ENCODE measurements at regions not wholly inside any gene's neighbourhood (a gene's known extent, or its start where the extent isn't known, plus 50 kb on each side); places are given as distances from the start of the nearest gene placed in this dataset.
A peak's percentile ranks its signal among the peaks of the same experiment; 100 is the strongest.

DNA sequence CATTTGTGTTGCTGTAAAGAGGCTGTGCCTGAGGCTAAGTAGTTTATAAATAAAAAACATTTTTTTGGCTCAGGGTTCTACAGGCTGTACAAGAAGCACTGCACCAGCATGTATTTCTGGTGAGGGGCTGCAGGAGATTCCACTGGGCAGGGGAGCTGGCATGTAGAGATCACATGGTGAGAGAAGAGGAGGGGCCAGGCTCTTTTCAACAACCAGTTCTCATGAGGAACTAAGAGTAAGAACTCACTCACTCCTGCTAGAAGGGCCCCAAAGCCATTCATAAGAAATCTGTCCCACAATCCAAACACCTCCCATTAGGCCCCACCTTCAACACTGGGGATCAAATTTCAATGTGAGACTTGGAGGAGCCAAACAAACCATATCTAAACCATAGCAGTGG lies 214.9 kb upstream of the LMCD1 start:
- no peak overlapping the region for H3K4me3 ChIP-seq (ENCODE audit: low read length in 2 of 2)
- no peaks in the 10 kb centered on the region for H3K4me1 ChIP-seq (ENCODE audit: control insufficient read depth in 2 of 2, insufficient read depth in 2 of 2, low read length in 2 of 2)
- H3K27ac ChIP-seq (ENCODE audit: low read depth in 1 of 2, low read length in 1 of 2): no peak overlapping the region
- no peaks in the 10 kb centered on the region for H3K36me3 ChIP-seq (ENCODE audit: control insufficient read depth in 2 of 2, insufficient read depth in 2 of 2, low read length in 1 of 2)
- no peaks in the 10 kb centered on the region for H3K27me3 ChIP-seq (ENCODE audit: control insufficient read depth in 2 of 2, insufficient read depth in 1 of 2, low read length in 1 of 2)
- H3K9me3 ChIP-seq (ENCODE audit: control insufficient read depth in 2 of 2, insufficient read depth in 1 of 2, low read length in 1 of 2): no peaks in the 10 kb centered on the region
- DNase-seq (ENCODE audit: low read depth in 6 of 9, low spot score in 9 of 9): no peak

DNA sequence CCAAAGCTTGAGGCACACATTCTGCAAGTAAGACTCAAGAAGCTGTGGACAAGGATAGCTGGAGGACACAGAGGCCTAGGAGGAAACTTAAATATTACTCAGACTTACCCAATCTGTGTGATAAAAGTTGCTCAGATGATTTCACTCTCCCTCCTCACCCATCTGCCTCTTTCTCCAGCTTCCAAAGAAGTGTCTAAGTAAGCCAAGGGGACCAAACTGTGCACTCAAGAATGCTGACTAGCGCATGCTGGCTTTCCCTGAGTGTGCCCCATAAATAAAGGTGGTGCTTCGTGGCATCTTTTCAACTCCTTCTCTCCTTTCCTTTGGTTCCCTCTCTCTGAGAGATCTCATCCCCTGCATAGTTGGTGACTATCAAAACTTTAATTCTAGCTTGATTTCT lies 211.0 kb upstream of the LMCD1 start:
- Histone ChIP-seq H3K27ac (ENCODE audit: low read depth in 1 of 2, low read length in 1 of 2) (no peak overlapping the region), H3K27me3 (ENCODE audit: control insufficient read depth in 2 of 2, insufficient read depth in 1 of 2, low read length in 1 of 2) (no peaks in the 10 kb centered on the region), H3K4me3 (ENCODE audit: low read length in 2 of 2) (no peak overlapping the region), H3K4me1 (ENCODE audit: control insufficient read depth in 2 of 2, insufficient read depth in 2 of 2, low read length in 2 of 2) (no peaks in the 10 kb centered on the region), H3K36me3 (ENCODE audit: control insufficient read depth in 2 of 2, insufficient read depth in 2 of 2, low read length in 1 of 2) (no peaks in the 10 kb centered on the region), H3K9me3 (ENCODE audit: control insufficient read depth in 2 of 2, insufficient read depth in 1 of 2, low read length in 1 of 2) (no peaks in the 10 kb centered on the region)
- DNase-seq (ENCODE audit: low read depth in 6 of 9, low spot score in 9 of 9): no peak
- 92% methylated on average over 2 of the region's 2 CpGs for WGBS

DNA sequence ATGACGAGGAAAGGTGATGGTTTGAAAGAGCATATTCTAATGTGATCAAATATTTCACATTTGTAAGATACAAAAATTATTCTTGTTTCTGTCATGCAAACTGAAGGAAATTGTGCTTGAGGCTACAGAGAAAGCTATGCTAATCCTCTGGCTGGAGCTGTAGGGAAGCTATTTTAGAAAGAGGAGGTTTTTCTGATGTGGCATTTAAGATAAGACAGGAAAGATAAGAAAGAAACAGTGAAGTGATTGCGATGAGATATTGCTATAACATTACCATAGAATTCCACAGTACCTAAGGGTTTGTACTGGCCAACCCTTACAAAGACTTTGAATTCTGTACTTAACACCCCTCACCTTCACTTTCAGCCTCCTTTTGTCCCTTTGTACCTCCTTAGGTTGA lies 205.2 kb upstream of the LMCD1 start:
- Histone ChIP-seq H3K9me3 (ENCODE audit: control insufficient read depth in 2 of 2, insufficient read depth in 1 of 2, low read length in 1 of 2) (no peaks in the 10 kb centered on the region), H3K4me1 (ENCODE audit: control insufficient read depth in 2 of 2, insufficient read depth in 2 of 2, low read length in 2 of 2) (no peaks in the 10 kb centered on the region), H3K27me3 (ENCODE audit: control insufficient read depth in 2 of 2, insufficient read depth in 1 of 2, low read length in 1 of 2) (no peaks in the 10 kb centered on the region), H3K27ac (ENCODE audit: low read depth in 1 of 2, low read length in 1 of 2) (no peak overlapping the region), H3K36me3 (ENCODE audit: control insufficient read depth in 2 of 2, insufficient read depth in 2 of 2, low read length in 1 of 2) (no peaks in the 10 kb centered on the region), H3K4me3 (ENCODE audit: low read length in 2 of 2) (no peak overlapping the region)
- 88% methylated on average over 2 of the region's 2 CpGs for WGBS
- DNase-seq (ENCODE audit: low read depth in 6 of 9, low spot score in 9 of 9): no peak

DNA sequence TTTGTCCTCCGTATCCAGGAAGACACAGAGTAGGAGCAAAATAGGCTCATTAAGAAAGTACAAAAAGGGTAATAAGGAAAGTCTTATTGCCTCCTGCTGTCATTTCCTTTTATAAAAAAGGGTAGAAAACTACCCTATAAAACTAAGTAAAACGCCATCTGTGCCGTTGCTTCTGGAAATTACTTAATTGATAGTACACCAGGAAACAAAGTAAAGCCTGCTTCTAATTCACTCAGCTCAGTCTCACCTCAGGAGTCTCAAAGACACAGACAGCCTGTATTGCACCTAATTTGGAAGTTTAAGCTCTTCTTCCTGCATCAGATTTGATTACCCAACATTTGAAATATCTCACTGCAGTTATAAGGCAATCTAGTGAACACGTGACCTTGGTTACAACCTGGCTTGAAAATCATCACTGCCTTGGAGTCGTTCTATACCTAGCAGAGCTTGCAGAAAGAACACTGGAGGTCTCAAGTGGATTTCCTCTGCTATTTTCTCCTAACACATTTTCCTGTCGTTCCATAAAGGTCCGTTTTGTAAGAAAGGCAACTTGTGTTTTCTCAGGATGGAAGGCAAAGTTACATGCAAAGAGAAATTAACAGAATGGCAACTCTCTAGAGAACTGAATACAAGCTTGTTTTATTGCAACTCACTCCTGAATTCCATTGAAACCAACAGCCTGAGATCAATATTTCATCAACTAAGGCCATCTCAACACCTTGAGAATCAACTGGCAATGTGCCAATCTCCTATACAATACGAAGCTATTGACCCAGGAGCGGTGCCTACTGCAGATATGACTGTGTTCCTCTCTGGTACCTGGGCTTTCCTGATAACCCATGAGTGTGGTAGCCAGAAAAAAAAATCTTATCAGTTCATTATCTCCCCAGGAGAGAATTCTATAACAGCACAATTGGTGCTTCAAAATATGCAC lies 203.3 kb upstream of the LMCD1 start:
- WGBS: 86% methylated on average over 9 of the region's 9 CpGs
- no peaks in the 10 kb centered on the region for H3K27me3 ChIP-seq (ENCODE audit: control insufficient read depth in 2 of 2, insufficient read depth in 1 of 2, low read length in 1 of 2)

DNA sequence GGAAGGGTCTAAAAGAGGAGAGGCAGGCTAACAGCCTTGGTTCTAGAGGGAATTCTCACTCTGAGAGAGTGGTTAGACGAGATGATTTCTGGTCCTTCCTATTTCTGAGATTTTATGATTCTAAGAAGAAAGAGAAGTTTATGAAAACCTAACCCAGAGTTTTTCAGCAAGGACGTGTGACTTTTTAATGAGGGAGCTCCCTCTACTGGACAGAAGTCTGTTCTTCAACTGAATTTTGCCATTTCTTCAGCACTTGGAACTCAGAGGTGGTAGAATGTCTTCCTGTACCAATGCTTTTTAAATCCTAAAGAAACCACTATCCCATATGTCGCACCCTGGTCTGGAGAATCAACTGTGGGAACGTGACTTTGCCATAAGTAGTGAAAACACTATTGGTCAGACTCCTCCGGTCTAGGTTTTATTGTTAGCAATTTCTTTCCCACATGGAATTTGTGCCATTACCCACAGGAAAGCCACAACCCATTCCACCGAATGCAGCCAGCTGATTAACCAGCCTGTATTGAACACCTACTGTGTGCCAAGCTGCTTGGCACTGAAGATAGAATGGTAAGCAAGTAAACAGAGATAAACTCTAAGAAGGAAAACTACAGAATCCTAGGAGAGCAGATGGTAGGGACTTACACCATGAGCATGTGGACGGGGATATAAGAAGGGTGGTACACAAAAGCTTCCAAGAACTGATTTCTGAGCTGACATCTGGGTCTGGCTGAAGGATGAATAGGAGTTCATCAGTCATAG lies 199.5 kb upstream of the LMCD1 start:
- 26% methylated on average over 7 of the region's 7 CpGs for WGBS
- Histone ChIP-seq H3K36me3 (ENCODE audit: control insufficient read depth in 2 of 2, insufficient read depth in 2 of 2, low read length in 1 of 2) (no peaks in the 10 kb centered on the region), H3K4me1 (ENCODE audit: control insufficient read depth in 2 of 2, insufficient read depth in 2 of 2, low read length in 2 of 2) (no peaks in the 10 kb centered on the region), H3K27ac (ENCODE audit: low read depth in 1 of 2, low read length in 1 of 2) (no peak overlapping the region), H3K4me3 (ENCODE audit: low read length in 2 of 2) (no peak overlapping the region), H3K27me3 (ENCODE audit: control insufficient read depth in 2 of 2, insufficient read depth in 1 of 2, low read length in 1 of 2) (no peaks in the 10 kb centered on the region), H3K9me3 (ENCODE audit: control insufficient read depth in 2 of 2, insufficient read depth in 1 of 2, low read length in 1 of 2) (no peaks in the 10 kb centered on the region)
- peak in 8 of 9 donors; percentile 26 to 78 (median 49) for DNase-seq (ENCODE audit: low read depth in 6 of 9, low spot score in 9 of 9)

More for the DNA sequence above, 203.3 kb upstream of the LMCD1 start:
- H3K4me1 ChIP-seq (ENCODE audit: control insufficient read depth in 2 of 2, insufficient read depth in 2 of 2, low read length in 2 of 2): no peaks in the 10 kb centered on the region
- no peak overlapping the region for H3K4me3 ChIP-seq (ENCODE audit: low read length in 2 of 2)
- no peaks in the 10 kb centered on the region for H3K9me3 ChIP-seq (ENCODE audit: control insufficient read depth in 2 of 2, insufficient read depth in 1 of 2, low read length in 1 of 2)
- H3K36me3 ChIP-seq (ENCODE audit: control insufficient read depth in 2 of 2, insufficient read depth in 2 of 2, low read length in 1 of 2): no peaks in the 10 kb centered on the region
- H3K27ac ChIP-seq (ENCODE audit: low read depth in 1 of 2, low read length in 1 of 2): no peak overlapping the region
- DNase-seq (ENCODE audit: low read depth in 6 of 9, low spot score in 9 of 9): no peak

DNA sequence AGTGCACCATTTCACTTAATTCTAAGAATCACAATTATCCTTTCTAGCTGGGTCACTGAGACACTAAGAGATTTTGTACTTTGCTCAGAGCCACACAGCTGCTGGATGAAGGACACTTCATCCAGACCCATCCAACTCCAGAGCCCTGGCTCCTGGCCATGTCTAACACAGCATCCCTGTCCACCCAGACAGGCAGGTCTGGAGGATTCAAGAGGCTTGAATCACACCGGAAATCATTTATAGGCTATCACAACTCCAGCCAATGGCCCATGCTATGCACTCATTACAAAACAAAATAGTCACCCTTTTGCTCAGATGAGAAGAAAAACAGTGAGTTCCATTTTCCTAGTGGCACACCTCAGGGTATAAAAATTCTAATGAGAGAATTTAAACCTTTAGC lies 198.2 kb upstream of the LMCD1 start:
- 92% methylated on average over 1 of the region's 1 CpG for WGBS

DNA sequence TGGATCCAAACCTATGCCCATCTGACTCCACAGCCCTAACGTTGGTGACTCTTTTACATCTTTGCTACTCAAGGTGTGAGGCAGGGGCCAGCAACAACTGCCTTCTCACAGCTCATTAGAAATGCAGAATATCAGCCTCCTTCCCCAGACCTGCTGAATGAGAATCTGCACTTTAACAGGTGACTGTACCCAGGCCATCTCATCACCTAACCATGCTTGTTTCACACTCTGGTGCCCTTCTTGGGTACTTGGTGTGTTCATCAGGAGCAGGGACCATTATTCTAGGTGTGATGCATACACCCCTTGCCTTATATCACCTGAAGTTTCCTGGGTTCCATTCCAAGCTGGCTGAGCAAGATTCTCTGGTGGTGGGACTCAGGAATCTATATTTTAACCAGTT lies 196.3 kb upstream of the LMCD1 start:
- 86% methylated on average over 1 of the region's 1 CpG for WGBS
- Histone ChIP-seq H3K4me1 (ENCODE audit: control insufficient read depth in 2 of 2, insufficient read depth in 2 of 2, low read length in 2 of 2) (no peaks in the 10 kb centered on the region), H3K36me3 (ENCODE audit: control insufficient read depth in 2 of 2, insufficient read depth in 2 of 2, low read length in 1 of 2) (no peaks in the 10 kb centered on the region), H3K27me3 (ENCODE audit: control insufficient read depth in 2 of 2, insufficient read depth in 1 of 2, low read length in 1 of 2) (no peaks in the 10 kb centered on the region), H3K9me3 (ENCODE audit: control insufficient read depth in 2 of 2, insufficient read depth in 1 of 2, low read length in 1 of 2) (no peaks in the 10 kb centered on the region), H3K4me3 (ENCODE audit: low read length in 2 of 2) (no peak overlapping the region), H3K27ac (ENCODE audit: low read depth in 1 of 2, low read length in 1 of 2) (no peak overlapping the region)
- DNase-seq (ENCODE audit: low read depth in 6 of 9, low spot score in 9 of 9): no peak

More for the DNA sequence above, 198.2 kb upstream of the LMCD1 start:
- Histone ChIP-seq H3K27me3 (ENCODE audit: control insufficient read depth in 2 of 2, insufficient read depth in 1 of 2, low read length in 1 of 2) (no peaks in the 10 kb centered on the region), H3K4me3 (ENCODE audit: low read length in 2 of 2) (no peak overlapping the region), H3K27ac (ENCODE audit: low read depth in 1 of 2, low read length in 1 of 2) (no peak overlapping the region), H3K4me1 (ENCODE audit: control insufficient read depth in 2 of 2, insufficient read depth in 2 of 2, low read length in 2 of 2) (no peaks in the 10 kb centered on the region), H3K36me3 (ENCODE audit: control insufficient read depth in 2 of 2, insufficient read depth in 2 of 2, low read length in 1 of 2) (no peaks in the 10 kb centered on the region), H3K9me3 (ENCODE audit: control insufficient read depth in 2 of 2, insufficient read depth in 1 of 2, low read length in 1 of 2) (no peaks in the 10 kb centered on the region)
- DNase-seq (ENCODE audit: low read depth in 6 of 9, low spot score in 9 of 9): no peak

DNA sequence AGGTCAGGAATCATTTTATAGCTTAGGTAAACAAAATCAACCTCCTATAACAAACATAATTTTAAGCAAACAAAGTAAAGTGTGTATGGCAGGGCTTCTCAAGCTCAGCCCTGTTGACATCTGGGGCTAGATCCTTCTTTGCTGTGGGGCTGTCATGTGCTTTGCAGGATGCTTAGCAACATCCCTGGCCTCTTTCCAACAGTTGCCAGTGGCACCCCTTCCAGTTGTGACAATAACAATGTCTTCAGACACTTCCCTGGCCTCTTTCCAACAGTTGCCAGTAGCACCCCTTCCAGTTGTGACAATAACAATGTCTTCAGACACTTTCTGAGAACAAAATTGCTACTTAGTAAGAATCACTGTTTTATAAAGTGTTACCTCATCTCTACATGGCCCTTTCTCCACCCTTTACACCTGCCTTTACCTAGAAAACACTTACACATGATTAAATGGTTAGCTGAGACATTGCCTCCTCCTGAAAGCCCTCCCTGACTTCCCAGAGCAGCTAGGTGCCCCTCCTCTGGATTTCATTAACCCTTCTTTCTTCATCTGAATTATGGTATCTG lies 194.0 kb upstream of the LMCD1 start:
- no peak for DNase-seq (ENCODE audit: low read depth in 6 of 9, low spot score in 9 of 9)
- Histone ChIP-seq H3K36me3 (ENCODE audit: control insufficient read depth in 2 of 2, insufficient read depth in 2 of 2, low read length in 1 of 2) (no peaks in the 10 kb centered on the region), H3K9me3 (ENCODE audit: control insufficient read depth in 2 of 2, insufficient read depth in 1 of 2, low read length in 1 of 2) (no peaks in the 10 kb centered on the region), H3K27ac (ENCODE audit: low read depth in 1 of 2, low read length in 1 of 2) (no peak overlapping the region), H3K4me1 (ENCODE audit: control insufficient read depth in 2 of 2, insufficient read depth in 2 of 2, low read length in 2 of 2) (no peaks in the 10 kb centered on the region), H3K4me3 (ENCODE audit: low read length in 2 of 2) (no peak overlapping the region), H3K27me3 (ENCODE audit: control insufficient read depth in 2 of 2, insufficient read depth in 1 of 2, low read length in 1 of 2) (no peaks in the 10 kb centered on the region)

DNA sequence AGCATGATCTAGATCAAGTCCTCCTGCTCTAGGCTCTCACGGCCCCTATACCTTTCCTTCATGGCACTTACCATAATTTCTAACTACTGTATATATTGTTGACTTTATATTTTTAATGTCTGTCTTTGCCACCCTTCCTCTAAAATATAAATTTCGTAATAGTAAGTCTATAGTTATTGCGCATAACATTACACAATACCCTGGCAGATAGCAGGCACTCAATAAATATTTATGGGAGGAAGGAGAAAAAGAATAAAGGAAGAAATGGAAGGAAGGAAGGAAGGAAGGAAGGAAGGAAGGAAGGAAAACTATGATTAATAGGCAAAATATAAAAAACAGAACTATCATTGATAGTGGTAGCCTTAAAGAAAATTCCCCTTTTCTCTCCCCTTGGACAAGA lies 190.3 kb upstream of the LMCD1 start:
- Histone ChIP-seq H3K9me3 (ENCODE audit: control insufficient read depth in 2 of 2, insufficient read depth in 1 of 2, low read length in 1 of 2) (no peaks in the 10 kb centered on the region), H3K36me3 (ENCODE audit: control insufficient read depth in 2 of 2, insufficient read depth in 2 of 2, low read length in 1 of 2) (no peaks in the 10 kb centered on the region), H3K27me3 (ENCODE audit: control insufficient read depth in 2 of 2, insufficient read depth in 1 of 2, low read length in 1 of 2) (no peaks in the 10 kb centered on the region), H3K4me1 (ENCODE audit: control insufficient read depth in 2 of 2, insufficient read depth in 2 of 2, low read length in 2 of 2) (no peaks in the 10 kb centered on the region), H3K27ac (ENCODE audit: low read depth in 1 of 2, low read length in 1 of 2) (no peak overlapping the region), H3K4me3 (ENCODE audit: low read length in 2 of 2) (no peak overlapping the region)
- 96% methylated on average over 3 of the region's 3 CpGs for WGBS
- DNase-seq (ENCODE audit: low read depth in 6 of 9, low spot score in 9 of 9): no peak
